HG02642 (cell line): ENCODE measurements at regions not wholly inside any gene's neighbourhood (a gene's known extent, or its start where the extent isn't known, plus 50 kb on each side); places are given as distances from the start of the nearest gene placed in this dataset.
"Not testable (repeated sequence)": the region's sequence is repeated elsewhere in the genome, so short reads cannot be mapped to it uniquely, and the experiment has no call there.

Experiments used
- ATAC-seq: cut with Tn5 transposase; IDR thresholded peaks from one replicate; pipeline ENCODE4 v1.9.1; 2021; ENCODE audit warnings: mild to moderate bottlenecking; ENCODE audit not compliant: unreplicated experiment, poor library complexity

DNA sequence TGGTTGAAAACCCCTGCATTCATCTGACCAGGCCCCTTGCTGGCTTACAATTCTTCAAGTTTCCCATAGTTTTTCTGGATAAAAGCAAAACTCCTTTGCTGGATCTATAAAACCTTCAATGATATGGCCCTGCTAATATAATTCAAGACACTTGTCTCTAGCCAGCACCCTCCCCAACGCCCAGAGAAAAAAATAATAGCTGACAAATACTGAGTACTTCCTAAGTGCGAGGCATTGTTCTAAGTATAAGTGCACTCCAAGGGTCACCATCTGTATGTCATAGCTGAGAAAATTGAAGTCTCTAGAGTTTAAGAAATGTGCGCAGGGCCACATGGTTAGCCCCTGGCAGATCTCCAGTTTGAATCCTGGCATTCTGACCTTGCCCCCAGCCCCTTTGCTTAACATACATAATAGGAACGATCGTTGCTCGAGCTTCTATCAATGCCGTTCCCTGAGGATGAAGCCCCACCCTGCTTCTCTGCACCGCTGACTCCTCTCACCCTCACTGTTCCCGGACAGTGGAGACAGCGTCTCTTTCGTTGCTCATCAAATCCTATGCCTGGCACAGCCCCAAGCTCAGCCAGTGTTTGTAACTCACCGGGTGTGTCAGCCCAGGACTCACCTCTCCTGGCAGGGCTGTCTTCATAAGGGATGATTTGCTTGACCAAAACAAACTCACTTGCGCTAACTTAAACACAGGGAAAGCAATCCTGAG, 377.1 kb upstream of the PROK2 start:
- no peak for ATAC-seq

DNA sequence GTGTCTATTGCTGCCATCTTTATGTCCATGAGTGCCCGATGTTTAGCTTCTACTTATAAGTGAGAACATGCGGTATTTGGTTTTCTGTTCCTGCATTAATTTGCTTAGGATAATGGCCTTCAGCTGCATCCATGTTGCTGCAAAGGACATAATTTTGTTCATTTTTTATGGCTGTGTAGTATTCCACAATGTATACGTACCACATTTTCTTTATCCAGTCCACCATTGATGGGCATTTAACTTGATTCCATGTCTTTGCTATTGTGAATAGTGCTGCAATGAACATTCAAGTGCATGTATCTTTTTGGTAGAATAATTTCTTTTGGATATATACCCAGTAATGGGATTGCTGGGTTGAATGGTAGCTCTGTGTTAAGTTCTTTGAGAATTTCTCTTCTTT, 376.3 kb upstream of the PROK2 start:
- ATAC-seq, result not testable (repeated sequence)

DNA sequence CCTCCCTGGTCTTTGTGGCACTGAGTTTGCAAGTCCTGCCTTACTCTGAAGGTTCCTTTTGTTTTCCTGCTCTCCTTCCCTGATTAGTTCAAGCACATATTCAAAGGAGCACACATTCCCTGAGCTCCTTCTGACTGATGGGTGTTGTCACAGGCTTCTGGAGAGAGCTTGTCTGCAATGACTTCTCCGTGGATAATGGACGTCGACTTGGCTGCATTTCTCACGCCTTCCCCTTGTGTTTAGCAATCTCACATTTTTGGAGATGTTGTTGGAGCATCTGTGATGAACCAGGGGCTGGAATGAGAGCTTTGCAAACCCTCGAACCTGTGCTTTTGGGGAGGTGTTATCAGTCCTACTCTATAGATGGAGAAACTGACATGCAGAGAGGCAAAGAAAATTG, 375.4 kb upstream of the PROK2 start:
- ATAC-seq, result no peak

DNA sequence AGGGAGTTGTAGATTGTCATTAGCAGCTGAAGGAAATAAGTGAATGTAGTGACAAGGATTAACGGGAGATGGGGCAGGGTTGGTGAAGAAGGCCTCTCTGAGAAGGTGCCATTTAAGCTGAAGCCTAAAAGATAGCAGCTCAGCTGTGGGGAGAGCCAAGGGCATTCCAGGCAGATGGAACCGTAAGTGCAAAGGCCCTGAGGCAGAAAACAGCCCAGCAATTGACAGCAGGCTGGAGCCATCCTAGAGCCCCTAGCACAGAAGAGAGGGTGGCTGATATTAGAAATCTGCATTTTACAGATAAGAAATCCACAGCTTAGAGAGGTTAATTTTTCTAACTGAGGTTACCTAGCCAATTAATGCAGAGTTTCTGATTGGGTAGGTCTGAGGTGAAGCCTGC, 374.5 kb upstream of the PROK2 start:
- ATAC-seq, result no peak

DNA sequence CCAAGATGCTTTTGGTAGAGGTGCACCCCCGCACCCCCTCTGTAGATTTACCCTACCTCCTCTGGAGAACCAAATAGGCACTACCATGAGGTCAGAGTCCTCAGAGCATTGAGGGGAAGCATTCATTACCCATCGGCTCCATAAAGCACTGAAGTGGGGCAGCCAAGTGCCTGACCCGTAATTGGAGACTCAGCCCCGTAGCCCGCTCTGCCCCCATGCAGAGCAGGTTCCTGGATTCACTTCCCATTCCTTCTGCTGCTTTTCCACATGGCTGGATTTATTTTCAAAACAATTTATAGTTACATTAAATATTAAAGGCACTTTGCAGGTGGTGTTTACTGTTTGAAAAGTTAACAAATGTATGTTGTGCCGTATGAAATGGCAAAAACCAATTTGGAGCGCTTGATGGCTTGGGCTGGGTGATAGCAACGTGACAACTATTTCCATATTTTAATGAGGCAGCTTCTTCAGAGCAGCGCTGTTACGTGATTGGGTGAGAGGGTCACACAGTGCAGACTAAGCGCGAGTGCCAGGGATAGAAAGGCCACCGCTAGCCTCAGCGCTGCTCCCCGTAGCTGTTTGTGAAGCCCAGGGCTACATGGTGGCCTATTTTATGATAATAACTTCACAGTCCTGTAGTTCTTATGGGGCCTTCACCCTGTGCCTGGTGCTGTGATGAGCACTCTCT, 373.8 kb upstream of the PROK2 start:
- peak; percentile 4 for ATAC-seq

DNA sequence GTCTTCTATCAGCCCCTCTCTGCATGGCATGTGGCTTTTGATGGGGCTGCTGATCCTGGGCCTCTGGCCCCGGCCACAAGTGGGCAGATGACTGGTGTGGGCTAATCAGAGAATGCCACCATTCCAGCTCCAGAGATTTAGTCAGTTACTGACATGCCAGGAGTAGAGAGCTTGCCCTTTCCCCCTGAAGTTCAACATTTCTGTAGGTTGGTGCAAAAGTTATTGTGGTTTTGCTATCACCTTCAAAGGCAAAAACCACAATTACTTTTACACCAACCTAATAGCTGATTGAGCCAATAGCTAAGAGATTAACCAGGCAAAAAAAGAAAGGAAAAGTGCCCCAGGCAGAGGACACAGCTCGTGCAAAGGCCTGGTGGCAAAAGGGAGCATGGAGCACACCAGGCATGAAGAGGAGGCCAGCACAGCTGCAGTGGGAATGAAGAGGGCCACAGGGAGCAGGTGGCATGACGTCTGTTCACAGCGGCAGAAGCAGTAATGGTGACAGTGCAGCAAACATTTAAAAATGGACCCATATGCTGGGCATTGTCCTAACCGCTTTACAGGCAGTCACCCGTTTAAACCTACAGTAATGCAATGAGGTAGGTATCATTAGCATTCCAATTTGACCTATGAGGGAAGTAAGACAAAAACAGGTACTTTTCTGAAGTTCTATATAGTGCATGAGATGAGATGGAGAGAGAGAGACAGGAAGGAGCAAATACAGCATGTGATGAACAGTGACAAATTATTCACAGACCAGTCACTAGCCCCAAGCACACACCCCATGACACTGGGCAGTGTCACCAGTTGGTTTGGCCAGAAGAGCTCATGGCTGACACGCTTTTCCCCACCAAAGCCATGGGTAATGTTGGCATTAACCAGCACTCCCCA, 373.0 kb upstream of the PROK2 start:
- peak; percentile 60 for ATAC-seq

DNA sequence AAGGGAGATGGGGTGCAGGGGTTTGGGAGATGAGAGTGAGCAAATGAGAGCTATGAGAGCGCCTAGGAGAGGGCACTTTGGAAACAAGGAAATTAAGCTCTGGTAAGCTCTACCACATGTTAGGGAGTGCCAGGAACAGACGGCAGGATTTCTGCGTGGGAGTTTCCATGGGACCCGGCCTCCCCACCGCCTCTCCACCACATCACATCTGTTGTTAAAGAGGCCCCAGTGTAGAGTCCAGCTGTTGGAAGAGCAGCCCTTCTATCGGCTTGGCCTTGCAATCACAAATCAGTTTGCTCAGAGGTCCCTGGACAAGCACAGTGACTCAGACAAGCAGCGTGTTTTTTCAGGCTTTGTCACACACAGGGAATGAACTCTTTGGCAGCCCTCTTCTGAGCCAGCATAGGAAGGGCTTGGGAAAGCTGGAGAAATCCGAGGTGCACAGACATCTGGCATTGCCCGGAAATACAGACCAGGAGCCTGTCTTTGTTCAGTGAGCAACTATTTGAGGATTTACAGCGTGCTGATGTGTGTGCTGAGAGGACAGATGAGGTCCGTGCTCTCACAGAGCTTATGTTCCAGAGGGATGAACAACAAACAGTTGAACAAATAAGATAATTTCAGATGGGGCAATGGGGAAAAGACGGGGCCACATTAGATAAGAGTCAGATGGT, 370.6 kb upstream of the PROK2 start:
- ATAC-seq, result no peak

DNA sequence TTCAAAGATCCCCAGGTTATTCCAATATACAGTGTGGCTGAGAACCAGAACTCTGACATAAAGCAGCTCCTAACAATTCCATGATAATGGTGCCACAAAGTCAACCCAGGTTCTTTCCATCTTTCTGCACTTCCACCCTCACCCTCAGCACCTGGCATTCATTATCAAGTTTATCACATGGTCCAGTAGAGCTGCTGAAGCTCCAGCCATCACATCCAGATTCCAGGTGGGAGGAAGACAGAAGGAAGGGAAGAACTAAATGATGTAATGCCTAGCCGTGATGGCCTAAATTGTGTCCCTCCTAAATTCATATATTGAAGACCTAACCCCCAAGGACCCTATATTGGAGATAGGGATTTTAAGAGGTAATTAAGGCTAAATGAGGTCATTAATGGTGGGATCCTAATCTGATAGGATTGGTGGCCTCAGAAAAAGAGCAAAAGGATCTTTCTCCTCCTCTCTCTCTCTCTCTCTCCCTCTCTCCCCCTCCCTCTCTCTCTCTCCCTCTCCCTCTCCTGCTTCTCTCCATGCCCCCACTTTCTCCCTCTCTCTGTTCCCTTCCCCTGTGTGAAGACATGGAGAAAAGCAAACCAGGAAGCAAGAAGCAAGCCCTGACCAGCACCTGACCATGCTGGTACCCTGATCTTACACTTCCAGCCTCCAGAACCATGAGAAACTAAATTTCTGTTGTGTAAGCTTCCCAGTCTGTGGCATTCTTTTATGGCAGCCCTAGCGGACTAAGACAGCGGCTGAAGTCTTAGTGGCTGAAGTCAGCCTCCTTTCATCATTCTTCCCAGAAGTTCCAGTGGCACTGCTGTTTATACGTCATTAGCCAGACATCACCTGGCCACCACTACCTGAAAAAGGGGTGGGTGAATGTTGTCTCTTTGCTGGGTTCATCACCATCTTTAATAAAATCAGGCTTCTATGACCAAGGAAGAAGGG, 369.7 kb upstream of the PROK2 start:
- no peak for ATAC-seq

DNA sequence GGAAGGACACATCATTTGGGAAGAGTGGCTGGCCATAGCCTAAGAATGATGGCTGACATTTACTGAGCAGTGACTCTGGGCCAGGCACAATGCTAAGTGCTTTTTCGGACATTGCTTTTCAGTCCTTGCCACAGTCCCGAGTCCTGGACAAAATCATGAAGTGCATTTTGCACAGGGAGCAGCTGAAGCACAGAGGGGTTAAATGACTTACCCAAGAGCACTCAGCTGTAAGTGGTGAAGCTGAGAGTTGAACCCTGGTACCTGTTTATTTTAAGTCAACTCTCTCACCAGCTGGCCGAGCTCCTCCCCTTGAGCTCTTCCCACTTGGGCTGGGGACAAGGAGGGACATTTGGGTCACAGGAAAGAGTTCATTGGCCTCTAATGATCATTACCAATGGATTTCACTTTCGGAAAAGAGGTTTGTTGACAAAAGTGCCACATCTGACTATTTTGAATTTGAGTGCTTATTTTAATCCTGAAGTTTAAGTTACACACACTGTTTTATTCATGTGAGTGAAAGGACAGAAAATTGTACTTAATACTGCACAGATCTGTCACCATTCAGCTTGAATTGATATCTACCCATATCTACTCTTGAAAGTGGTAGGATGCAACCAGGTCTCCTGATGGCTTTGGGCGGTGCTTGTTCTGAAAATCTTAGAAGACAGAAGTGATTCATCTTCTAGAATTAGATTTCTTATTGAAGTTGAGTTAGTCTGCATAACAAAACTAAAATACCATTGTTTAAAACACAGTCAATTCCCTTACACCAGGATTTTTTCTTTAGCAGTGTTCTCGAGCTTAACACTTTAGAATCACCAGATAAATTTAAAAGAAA, 368.7 kb upstream of the PROK2 start:
- ATAC-seq, result no peak

DNA sequence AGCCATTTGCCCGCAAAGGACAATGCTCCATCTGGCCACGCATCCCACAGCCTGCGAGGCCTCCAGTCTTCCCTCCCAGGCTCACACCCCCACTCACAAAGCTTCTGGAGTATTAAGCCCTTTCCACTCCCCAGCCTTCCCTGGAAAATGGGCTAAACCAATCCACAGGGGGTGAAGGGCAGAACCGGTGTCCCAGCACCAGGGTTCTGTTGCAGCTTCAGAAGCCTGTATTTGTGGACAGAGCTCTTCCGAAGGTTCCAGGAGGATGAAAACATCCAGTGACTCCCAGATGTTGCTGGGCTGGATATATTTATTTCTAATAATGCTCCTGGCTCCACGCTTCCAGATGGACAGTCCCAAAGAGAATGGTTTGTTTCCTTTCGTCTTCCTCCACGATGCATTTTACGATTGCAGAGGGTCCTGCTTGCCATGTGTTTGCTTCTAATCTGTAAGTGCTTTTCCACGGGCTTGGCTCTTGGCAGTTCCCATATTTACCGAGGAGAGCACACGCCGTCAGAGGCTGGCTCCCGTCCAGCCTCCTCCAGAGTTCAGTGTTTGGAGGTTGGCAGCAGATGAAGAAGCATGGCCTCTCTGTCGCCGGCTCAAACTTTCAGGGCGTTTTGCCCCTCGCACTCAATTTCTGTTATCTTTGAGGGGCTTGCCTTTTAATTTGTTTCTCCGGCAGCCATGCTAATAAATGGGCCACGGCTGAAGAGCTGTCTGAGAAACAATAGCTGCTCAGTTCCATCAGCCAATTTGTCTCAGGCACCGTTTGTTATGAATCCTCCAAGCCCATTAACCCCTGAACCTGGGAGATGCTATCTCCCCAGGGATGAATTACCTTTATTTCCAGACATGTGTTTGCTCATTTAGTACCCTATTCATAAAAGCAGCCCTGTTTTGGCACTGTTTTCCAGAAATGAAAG, 367.9 kb upstream of the PROK2 start:
- no peak for ATAC-seq

DNA sequence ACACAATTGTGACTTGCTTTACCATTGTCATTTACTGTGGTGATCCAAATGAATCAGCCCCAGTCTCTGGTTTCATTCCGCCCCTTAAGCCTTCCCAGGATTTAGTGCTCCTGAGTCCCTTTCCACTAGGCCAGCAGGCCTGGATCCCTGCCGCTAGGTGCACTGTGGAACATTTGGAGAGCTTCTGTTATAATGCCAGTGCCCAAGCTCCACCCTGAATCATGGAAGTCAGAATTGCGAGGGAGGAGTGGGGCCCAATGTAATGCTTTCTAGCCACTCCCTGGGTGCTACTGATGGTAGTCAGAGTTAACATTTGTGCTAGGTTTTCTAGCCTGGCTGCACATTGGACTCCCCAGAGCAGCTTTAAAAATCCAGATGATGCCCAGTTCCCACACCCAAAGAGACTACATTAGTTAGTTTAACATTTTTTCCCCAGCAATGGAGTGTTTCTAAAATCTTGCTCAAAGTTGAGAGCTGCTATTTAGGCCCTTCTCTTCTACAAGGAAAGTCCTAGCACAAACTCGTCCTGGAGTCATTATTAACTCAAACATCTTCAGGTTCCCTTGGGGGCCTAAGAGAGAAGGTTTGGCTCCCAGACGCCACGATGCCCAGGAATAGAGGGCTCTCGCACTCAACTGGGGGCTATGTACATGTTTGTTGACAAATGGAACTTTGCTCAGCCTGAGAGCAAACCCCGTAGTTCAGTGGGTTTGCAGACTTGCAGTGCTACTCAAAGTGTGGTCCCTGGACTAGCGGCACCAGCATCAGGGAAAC, 366.7 kb upstream of the PROK2 start:
- ATAC-seq, result no peak

DNA sequence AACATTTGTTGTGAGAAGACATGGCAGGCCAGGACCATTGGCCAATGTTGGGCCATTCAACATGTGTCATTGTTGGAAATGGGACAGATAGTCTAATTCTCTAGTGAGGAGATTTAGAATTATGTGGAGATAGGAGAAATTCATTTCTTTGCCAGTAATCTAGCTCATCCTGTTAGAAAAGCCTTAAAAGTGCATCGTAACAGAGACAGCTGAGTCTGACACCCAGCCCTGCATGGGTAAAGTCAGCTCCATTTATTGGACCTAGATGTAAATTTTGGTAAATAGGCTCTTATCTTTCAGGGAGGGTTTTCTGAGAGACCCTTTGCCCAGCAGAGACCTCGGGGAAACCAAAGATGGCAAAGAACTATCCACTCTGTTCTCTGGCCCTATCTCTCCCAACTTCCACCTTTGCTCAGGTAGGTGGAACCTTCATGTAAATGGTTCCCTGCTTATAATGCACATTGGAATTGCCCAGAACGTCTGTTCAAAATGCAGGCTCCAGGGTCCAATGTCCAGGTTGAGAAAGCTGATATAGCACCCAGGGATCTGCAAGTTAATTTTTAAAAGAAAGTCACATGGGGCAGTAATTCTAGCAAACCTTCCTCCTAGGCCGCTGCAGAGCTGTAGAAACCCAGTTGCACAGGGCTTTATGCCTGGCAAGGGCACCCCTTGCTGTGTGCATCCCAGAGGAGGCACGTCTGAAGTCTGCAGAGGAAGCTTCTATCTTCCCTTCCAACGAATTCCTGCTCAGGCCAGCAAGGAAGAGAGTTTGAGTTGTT, 365.9 kb upstream of the PROK2 start:
- no peak for ATAC-seq

DNA sequence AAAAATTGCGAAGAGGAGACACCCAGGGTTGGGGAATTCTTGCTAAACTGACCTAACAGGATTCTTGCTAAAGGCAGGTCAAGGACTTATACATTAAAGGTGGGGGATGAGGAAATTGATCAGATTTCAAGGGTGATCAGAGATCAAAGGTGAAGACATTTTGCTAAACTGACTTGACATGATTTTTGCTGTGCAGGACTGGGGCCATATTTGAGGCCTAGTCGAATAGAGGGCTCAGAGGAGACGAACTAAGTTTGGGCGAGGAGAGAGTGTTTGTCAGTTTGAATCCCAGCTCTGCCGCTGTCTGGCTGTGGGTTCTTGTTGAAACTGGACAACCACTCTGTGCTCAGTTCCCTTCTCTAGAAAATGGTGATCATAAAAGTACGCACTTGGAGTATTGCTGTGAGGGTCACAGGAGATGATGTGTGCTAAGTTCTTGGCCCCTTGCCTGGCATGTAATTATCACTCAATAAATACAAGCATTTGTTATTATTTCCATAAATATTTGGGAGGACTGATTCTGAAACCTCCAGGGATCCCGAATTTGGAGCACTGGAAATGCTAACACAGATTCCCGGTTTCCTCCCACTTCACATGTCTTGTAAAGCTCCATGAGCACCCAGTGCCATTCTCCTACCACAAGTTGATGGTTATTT, 364.8 kb upstream of the PROK2 start:
- no peak for ATAC-seq

DNA sequence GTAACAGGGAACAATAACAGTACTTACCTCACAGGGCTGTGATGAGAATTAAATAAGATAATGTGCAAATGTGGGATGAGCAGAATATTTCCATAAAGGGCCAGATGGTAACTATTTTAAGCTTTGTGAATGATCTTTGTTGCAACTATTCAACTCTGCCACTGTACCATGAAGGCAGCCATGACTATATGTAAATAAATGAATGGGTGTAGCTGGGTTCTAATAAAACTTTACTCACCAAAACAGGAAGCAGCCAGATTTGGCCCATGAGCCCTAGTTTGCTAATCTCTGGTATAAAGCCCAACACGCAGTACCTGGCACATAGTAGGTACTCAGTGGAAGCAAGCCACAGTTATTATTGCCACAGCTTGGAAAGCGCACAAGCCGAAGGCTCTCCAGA, 362.7 kb upstream of the PROK2 start:
- no peak for ATAC-seq

DNA sequence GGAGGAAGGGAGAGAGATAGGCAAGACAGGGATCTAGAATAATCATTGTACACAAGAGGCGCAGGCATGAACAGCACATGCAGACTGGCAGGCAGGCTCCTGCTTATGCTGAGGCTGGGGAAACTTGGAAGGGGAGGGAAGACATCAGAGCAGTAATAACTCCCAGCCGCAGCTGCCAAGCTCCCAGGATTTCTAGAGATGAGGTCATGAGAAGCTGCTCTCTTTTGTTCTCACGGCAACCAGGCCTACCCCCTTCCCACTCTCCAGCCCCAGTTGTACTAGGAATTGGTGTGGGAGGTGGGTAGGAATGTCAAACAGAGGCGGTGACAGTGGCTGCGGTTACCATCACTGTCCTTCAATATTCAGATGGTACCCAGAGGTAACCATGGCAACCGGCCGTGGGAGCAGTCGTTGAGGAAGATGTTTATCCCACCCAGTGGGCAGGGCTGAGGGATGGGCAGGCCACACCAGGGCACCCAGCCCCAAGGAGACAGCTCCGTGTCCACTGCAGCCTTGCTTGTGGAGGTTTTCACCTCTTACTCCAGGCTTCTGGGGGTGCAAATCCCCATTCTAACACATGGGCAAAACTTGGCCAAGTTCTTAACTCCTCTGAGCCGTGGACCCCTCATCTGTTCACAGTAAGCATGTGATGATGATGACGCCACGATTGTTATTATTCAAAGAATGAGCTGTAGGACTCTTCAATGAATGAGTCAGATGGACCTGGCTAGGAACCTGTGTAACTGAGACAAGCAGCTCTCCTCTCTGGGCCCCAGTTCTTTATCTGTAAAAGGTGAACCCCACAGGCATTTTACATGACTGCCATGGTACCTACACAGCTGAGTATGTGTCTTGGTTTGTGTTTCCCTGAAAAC, 360.8 kb upstream of the PROK2 start:
- no peak for ATAC-seq
